ENCODE measurements at regions not wholly inside any gene's neighbourhood (a gene's known extent, or its start where the extent isn't known, plus 50 kb on each side); places are given as distances from the start of the nearest gene placed in this dataset.

DNA sequence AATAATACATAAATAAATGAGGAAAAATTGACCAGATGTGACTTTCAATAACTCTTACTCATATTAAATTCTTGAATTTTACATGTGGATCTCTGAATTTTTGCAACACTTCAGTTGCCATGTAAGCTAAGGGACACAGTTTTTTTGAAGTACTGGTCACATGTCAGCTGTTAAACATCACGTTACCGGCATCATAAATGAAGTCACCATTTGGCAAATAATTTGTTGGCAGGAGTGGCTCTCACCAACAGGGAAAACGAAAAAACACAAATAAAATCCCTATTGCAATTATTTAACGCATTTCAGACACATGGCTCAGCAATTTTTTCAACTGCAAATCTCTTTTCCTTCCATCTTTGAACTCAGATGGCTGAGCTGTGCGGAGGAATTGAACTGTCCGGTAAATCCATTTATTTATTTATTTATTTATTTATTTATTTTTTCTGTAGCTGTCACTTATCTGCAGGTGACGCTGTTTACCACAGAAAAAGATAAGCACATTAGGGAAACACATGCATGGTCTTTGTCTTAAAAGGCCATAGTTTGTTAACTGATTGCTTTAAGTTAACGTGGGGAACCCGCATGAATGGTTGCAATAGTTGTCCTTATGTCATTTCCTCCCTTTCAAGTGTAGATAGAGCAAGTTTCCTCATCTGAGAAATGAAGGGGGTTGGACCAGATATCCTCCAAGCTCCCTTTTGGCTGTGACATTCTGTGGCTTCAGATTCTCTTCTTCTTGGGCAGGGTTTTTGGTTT is 64.7 kb upstream of the JAZF1 start:
- peak; percentile 26 to 41 (median 34) for DNase-seq
- TF ChIP-seq, protein P1, sequence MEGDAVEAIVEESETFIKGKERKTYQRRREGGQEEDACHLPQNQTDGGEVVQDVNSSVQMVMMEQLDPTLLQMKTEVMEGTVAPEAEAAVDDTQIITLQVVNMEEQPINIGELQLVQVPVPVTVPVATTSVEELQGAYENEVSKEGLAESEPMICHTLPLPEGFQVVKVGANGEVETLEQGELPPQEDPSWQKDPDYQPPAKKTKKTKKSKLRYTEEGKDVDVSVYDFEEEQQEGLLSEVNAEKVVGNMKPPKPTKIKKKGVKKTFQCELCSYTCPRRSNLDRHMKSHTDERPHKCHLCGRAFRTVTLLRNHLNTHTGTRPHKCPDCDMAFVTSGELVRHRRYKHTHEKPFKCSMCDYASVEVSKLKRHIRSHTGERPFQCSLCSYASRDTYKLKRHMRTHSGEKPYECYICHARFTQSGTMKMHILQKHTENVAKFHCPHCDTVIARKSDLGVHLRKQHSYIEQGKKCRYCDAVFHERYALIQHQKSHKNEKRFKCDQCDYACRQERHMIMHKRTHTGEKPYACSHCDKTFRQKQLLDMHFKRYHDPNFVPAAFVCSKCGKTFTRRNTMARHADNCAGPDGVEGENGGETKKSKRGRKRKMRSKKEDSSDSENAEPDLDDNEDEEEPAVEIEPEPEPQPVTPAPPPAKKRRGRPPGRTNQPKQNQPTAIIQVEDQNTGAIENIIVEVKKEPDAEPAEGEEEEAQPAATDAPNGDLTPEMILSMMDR (IDR thresholded peaks at IDR 0.05): no peak
- Histone ChIP-seq H2AFZ (ENCODE audit: insufficient read depth, low read depth, low read length, poor library complexity, severe bottlenecking) (no peak overlapping the region), H3K9ac (ENCODE audit: insufficient read depth, low read length, poor library complexity, severe bottlenecking) (no peak overlapping the region), H4K20me1 (ENCODE audit: insufficient read depth, low read length) (no peaks in the 10 kb centered on the region), H3K27me3 (ENCODE audit: control insufficient read depth in 2 of 2, insufficient read depth in 2 of 2, low read length in 2 of 2) (no peaks in the 10 kb centered on the region), H3K27ac (ENCODE audit: low read depth in 1 of 2, low read length in 2 of 2) (peak overlapping the region in 1 of 2 donors; percentile 40), H3K4me3 (replicated peaks in 1 of 3; ENCODE audit: low read depth in 2 of 3, low read length in 3 of 3) (no peak overlapping the region), H3K4me2 (replicated peaks; ENCODE audit: extremely low read depth, low read length, poor library complexity, severe bottlenecking) (no peak overlapping the region), H3K36me3 (replicated peaks in 1 of 2; ENCODE audit: control insufficient read depth in 1 of 2, insufficient read depth in 2 of 2, low read length in 2 of 2) (no peaks in the 10 kb centered on the region), H3K79me2 (ENCODE audit: insufficient read depth, low read length) (no peaks in the 10 kb centered on the region), H3K9me3 (replicated peaks in 1 of 2; ENCODE audit: control insufficient read depth in 1 of 2, insufficient read depth in 1 of 2, low read length in 2 of 2) (no peaks in the 10 kb centered on the region), H3K4me1 (ENCODE audit: control insufficient read depth in 1 of 2, insufficient read depth in 2 of 2, low read length in 2 of 2) (peaks cover 29 to 36% of the 10 kb centered on the region in 2 donors)
- intact Hi-C loops (cut with micrococcal nuclease): no loop called here
- Mint-ChIP-seq H3K27ac (peak overlapping the region in 1 of 7 donors; percentile 11), H3K9me3 (peaks cover 0 to 7% (median 3%) of the 10 kb centered on the region in 7 donors), H3K36me3 (no peaks in the 10 kb centered on the region), H3K4me1 (peaks cover 44% of the 10 kb centered on the region), H3K27me3 (ENCODE audit: low read depth in 3 of 3) (peaks cover 0 to 1% (median 0%) of the 10 kb centered on the region in 3 donors), H3K4me3 (no peak overlapping the region)
- WGBS (ENCODE audit: insufficient coverage): 83% methylated on average over 1 of the region's 9 CpGs

DNA sequence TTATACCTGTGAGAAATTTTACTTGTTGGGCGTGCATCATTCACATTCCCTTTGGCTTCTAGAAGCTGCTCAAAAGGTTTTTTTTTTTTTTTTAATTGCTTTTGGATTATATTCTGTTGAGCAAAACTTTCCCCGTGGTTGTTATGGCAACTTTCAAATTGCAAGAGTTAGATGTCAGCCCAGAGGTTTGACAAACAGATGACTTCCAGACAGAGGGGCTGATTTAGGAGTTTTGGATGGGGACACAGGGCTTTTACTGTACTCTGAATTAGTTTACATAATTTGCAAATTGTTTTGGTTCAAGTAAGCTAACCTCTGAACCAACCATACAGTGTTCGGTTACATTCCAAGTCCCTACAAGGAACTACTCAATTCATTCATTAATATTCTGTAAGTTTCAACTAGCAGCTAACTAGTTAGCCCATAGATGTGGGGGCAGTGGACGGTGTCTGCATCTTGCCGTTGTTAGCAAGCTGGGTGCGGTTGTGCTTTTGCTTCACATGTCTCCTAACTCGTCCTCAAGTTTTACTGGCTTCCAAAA is 66.4 kb upstream of the JAZF1 start:
- Histone ChIP-seq H3K9ac (ENCODE audit: insufficient read depth, low read length, poor library complexity, severe bottlenecking) (no peak overlapping the region), H3K27ac (ENCODE audit: low read depth in 1 of 2, low read length in 2 of 2) (no peak overlapping the region), H3K36me3 (replicated peaks in 1 of 2; ENCODE audit: control insufficient read depth in 1 of 2, insufficient read depth in 2 of 2, low read length in 2 of 2) (no peaks in the 10 kb centered on the region), H3K4me1 (ENCODE audit: control insufficient read depth in 1 of 2, insufficient read depth in 2 of 2, low read length in 2 of 2) (peaks cover 16 to 19% of the 10 kb centered on the region in 2 donors), H2AFZ (ENCODE audit: insufficient read depth, low read depth, low read length, poor library complexity, severe bottlenecking) (no peak overlapping the region), H3K4me2 (replicated peaks; ENCODE audit: extremely low read depth, low read length, poor library complexity, severe bottlenecking) (no peak overlapping the region), H4K20me1 (ENCODE audit: insufficient read depth, low read length) (no peaks in the 10 kb centered on the region), H3K9me3 (replicated peaks in 1 of 2; ENCODE audit: control insufficient read depth in 1 of 2, insufficient read depth in 1 of 2, low read length in 2 of 2) (no peaks in the 10 kb centered on the region), H3K27me3 (ENCODE audit: control insufficient read depth in 2 of 2, insufficient read depth in 2 of 2, low read length in 2 of 2) (no peaks in the 10 kb centered on the region), H3K4me3 (replicated peaks in 1 of 3; ENCODE audit: low read depth in 2 of 3, low read length in 3 of 3) (no peak overlapping the region), H3K79me2 (ENCODE audit: insufficient read depth, low read length) (no peaks in the 10 kb centered on the region)
- WGBS (ENCODE audit: insufficient coverage): 100% methylated on average over 1 of the region's 7 CpGs
- Mint-ChIP-seq H3K27ac (no peak overlapping the region), H3K9me3 (peaks cover 0 to 7% (median 3%) of the 10 kb centered on the region in 7 donors), H3K36me3 (no peaks in the 10 kb centered on the region), H3K4me3 (no peak overlapping the region), H3K4me1 (peaks cover 28% of the 10 kb centered on the region), H3K27me3 (ENCODE audit: low read depth in 3 of 3) (peaks cover 0 to 1% (median 0%) of the 10 kb centered on the region in 3 donors)
- no peak for DNase-seq
- intact Hi-C loops (cut with micrococcal nuclease): no loop called here
- TF ChIP-seq, protein P1 (IDR thresholded peaks at IDR 0.05): no peak
